ENCODE measurements at regions not wholly inside any gene's neighbourhood (a gene's known extent, or its start where the extent isn't known, plus 50 kb on each side); places are given as distances from the start of the nearest gene placed in this dataset.
"Not testable (repeated sequence)": the region's sequence is repeated elsewhere in the genome, so short reads cannot be mapped to it uniquely, and the experiment has no call there.

- not testable (repeated sequence) for H3K9ac ChIP-seq (ENCODE audit: low read depth in 1 of 3, low read length in 3 of 3); H3K9me3 ChIP-seq (ENCODE audit: control insufficient read depth in 3 of 3, low read length in 3 of 3); H3K27ac ChIP-seq (ENCODE audit: low read depth, low read length); H3K4me1 ChIP-seq (ENCODE audit: control insufficient read depth in 3 of 3, insufficient read depth in 3 of 3, low read length in 3 of 3); H3K27me3 ChIP-seq (ENCODE audit: control insufficient read depth in 3 of 3, insufficient read depth in 3 of 3, low read length in 3 of 3); H3K36me3 ChIP-seq (ENCODE audit: control insufficient read depth in 3 of 3, insufficient read depth in 3 of 3, low read length in 3 of 3); H3K4me3 ChIP-seq (ENCODE audit: low read length in 3 of 3)
Measured at GRCh38 chr1:149249850-149250467, 146.6 kb upstream of the NBPF9 start.

GRCh38 chr1:149254894-149255847, 151.8 kb upstream of the NBPF9 start:
- not testable (repeated sequence) for H3K9ac ChIP-seq (ENCODE audit: low read depth in 1 of 3, low read length in 3 of 3); H3K27me3 ChIP-seq (ENCODE audit: control insufficient read depth in 3 of 3, insufficient read depth in 3 of 3, low read length in 3 of 3); H3K36me3 ChIP-seq (ENCODE audit: control insufficient read depth in 3 of 3, insufficient read depth in 3 of 3, low read length in 3 of 3); H3K4me1 ChIP-seq (ENCODE audit: control insufficient read depth in 3 of 3, insufficient read depth in 3 of 3, low read length in 3 of 3); H3K27ac ChIP-seq (ENCODE audit: low read depth, low read length); H3K4me3 ChIP-seq (ENCODE audit: low read length in 3 of 3); H3K9me3 ChIP-seq (ENCODE audit: control insufficient read depth in 3 of 3, low read length in 3 of 3)

GRCh38 chr1:149260284-149260683, 156.9 kb upstream of the NBPF9 start:
- H3K4me3 ChIP-seq (ENCODE audit: low read length in 3 of 3); H3K9me3 ChIP-seq (ENCODE audit: control insufficient read depth in 3 of 3, low read length in 3 of 3); H3K27me3 ChIP-seq (ENCODE audit: control insufficient read depth in 3 of 3, insufficient read depth in 3 of 3, low read length in 3 of 3); H3K9ac ChIP-seq (ENCODE audit: low read depth in 1 of 3, low read length in 3 of 3); H3K4me1 ChIP-seq (ENCODE audit: control insufficient read depth in 3 of 3, insufficient read depth in 3 of 3, low read length in 3 of 3); H3K27ac ChIP-seq (ENCODE audit: low read depth, low read length); H3K36me3 ChIP-seq (ENCODE audit: control insufficient read depth in 3 of 3, insufficient read depth in 3 of 3, low read length in 3 of 3): not testable (repeated sequence)

- H3K4me1 ChIP-seq (ENCODE audit: control insufficient read depth in 3 of 3, insufficient read depth in 3 of 3, low read length in 3 of 3); H3K27ac ChIP-seq (ENCODE audit: low read depth, low read length); H3K36me3 ChIP-seq (ENCODE audit: control insufficient read depth in 3 of 3, insufficient read depth in 3 of 3, low read length in 3 of 3); H3K9ac ChIP-seq (ENCODE audit: low read depth in 1 of 3, low read length in 3 of 3); H3K9me3 ChIP-seq (ENCODE audit: control insufficient read depth in 3 of 3, low read length in 3 of 3); H3K27me3 ChIP-seq (ENCODE audit: control insufficient read depth in 3 of 3, insufficient read depth in 3 of 3, low read length in 3 of 3); H3K4me3 ChIP-seq (ENCODE audit: low read length in 3 of 3): not testable (repeated sequence)
Measured at GRCh38 chr1:149260736-149261340, 157.5 kb upstream of the NBPF9 start.

- H3K4me1 ChIP-seq (ENCODE audit: control insufficient read depth in 3 of 3, insufficient read depth in 3 of 3, low read length in 3 of 3); H3K9me3 ChIP-seq (ENCODE audit: control insufficient read depth in 3 of 3, low read length in 3 of 3); H3K27ac ChIP-seq (ENCODE audit: low read depth, low read length); H3K9ac ChIP-seq (ENCODE audit: low read depth in 1 of 3, low read length in 3 of 3); H3K4me3 ChIP-seq (ENCODE audit: low read length in 3 of 3); H3K27me3 ChIP-seq (ENCODE audit: control insufficient read depth in 3 of 3, insufficient read depth in 3 of 3, low read length in 3 of 3); H3K36me3 ChIP-seq (ENCODE audit: control insufficient read depth in 3 of 3, insufficient read depth in 3 of 3, low read length in 3 of 3): not testable (repeated sequence)
Measured at GRCh38 chr1:149267287-149267686, 163.9 kb upstream of the NBPF9 start.

- not testable (repeated sequence) for H3K9ac ChIP-seq (ENCODE audit: low read depth in 1 of 3, low read length in 3 of 3); H3K9me3 ChIP-seq (ENCODE audit: control insufficient read depth in 3 of 3, low read length in 3 of 3); H3K4me3 ChIP-seq (ENCODE audit: low read length in 3 of 3); H3K27me3 ChIP-seq (ENCODE audit: control insufficient read depth in 3 of 3, insufficient read depth in 3 of 3, low read length in 3 of 3); H3K36me3 ChIP-seq (ENCODE audit: control insufficient read depth in 3 of 3, insufficient read depth in 3 of 3, low read length in 3 of 3); H3K27ac ChIP-seq (ENCODE audit: low read depth, low read length); H3K4me1 ChIP-seq (ENCODE audit: control insufficient read depth in 3 of 3, insufficient read depth in 3 of 3, low read length in 3 of 3)
Measured at GRCh38 chr1:149269001-149269702, 165.8 kb upstream of the NBPF9 start.

GRCh38 chr1:149269833-149270232, 166.5 kb upstream of the NBPF9 start:
- not testable (repeated sequence) for H3K9me3 ChIP-seq (ENCODE audit: control insufficient read depth in 3 of 3, low read length in 3 of 3); H3K27ac ChIP-seq (ENCODE audit: low read depth, low read length); H3K4me1 ChIP-seq (ENCODE audit: control insufficient read depth in 3 of 3, insufficient read depth in 3 of 3, low read length in 3 of 3); H3K9ac ChIP-seq (ENCODE audit: low read depth in 1 of 3, low read length in 3 of 3); H3K36me3 ChIP-seq (ENCODE audit: control insufficient read depth in 3 of 3, insufficient read depth in 3 of 3, low read length in 3 of 3); H3K27me3 ChIP-seq (ENCODE audit: control insufficient read depth in 3 of 3, insufficient read depth in 3 of 3, low read length in 3 of 3); H3K4me3 ChIP-seq (ENCODE audit: low read length in 3 of 3)

- not testable (repeated sequence) for H3K27ac ChIP-seq (ENCODE audit: low read depth, low read length); H3K4me3 ChIP-seq (ENCODE audit: low read length in 3 of 3); H3K4me1 ChIP-seq (ENCODE audit: control insufficient read depth in 3 of 3, insufficient read depth in 3 of 3, low read length in 3 of 3); H3K36me3 ChIP-seq (ENCODE audit: control insufficient read depth in 3 of 3, insufficient read depth in 3 of 3, low read length in 3 of 3); H3K9me3 ChIP-seq (ENCODE audit: control insufficient read depth in 3 of 3, low read length in 3 of 3); H3K9ac ChIP-seq (ENCODE audit: low read depth in 1 of 3, low read length in 3 of 3); H3K27me3 ChIP-seq (ENCODE audit: control insufficient read depth in 3 of 3, insufficient read depth in 3 of 3, low read length in 3 of 3)
Measured at GRCh38 chr1:149274493-149274892, 171.1 kb upstream of the NBPF9 start.

GRCh38 chr1:149275802-149276201, 172.5 kb upstream of the NBPF9 start:
- H3K4me1 ChIP-seq (ENCODE audit: control insufficient read depth in 3 of 3, insufficient read depth in 3 of 3, low read length in 3 of 3); H3K27ac ChIP-seq (ENCODE audit: low read depth, low read length); H3K9me3 ChIP-seq (ENCODE audit: control insufficient read depth in 3 of 3, low read length in 3 of 3): not testable (repeated sequence)

GRCh38 chr1:149276496-149276895, 173.1 kb upstream of the NBPF9 start:
- not testable (repeated sequence) for H3K9ac ChIP-seq (ENCODE audit: low read depth in 1 of 3, low read length in 3 of 3); H3K4me1 ChIP-seq (ENCODE audit: control insufficient read depth in 3 of 3, insufficient read depth in 3 of 3, low read length in 3 of 3); H3K27me3 ChIP-seq (ENCODE audit: control insufficient read depth in 3 of 3, insufficient read depth in 3 of 3, low read length in 3 of 3); H3K36me3 ChIP-seq (ENCODE audit: control insufficient read depth in 3 of 3, insufficient read depth in 3 of 3, low read length in 3 of 3); H3K27ac ChIP-seq (ENCODE audit: low read depth, low read length); H3K4me3 ChIP-seq (ENCODE audit: low read length in 3 of 3); H3K9me3 ChIP-seq (ENCODE audit: control insufficient read depth in 3 of 3, low read length in 3 of 3)

More at GRCh38 chr1:149275802-149276201, 172.5 kb upstream of the NBPF9 start:
- not testable (repeated sequence) for H3K36me3 ChIP-seq (ENCODE audit: control insufficient read depth in 3 of 3, insufficient read depth in 3 of 3, low read length in 3 of 3); H3K4me3 ChIP-seq (ENCODE audit: low read length in 3 of 3); H3K27me3 ChIP-seq (ENCODE audit: control insufficient read depth in 3 of 3, insufficient read depth in 3 of 3, low read length in 3 of 3); H3K9ac ChIP-seq (ENCODE audit: low read depth in 1 of 3, low read length in 3 of 3)

Measured in skeletal muscle tissue (tissue), 3 donors.